GM12892 (cell line): ENCODE measurements at regions not wholly inside any gene's neighbourhood (a gene's known extent, or its start where the extent isn't known, plus 50 kb on each side); places are given as distances from the start of the nearest gene placed in this dataset.
"Not testable (repeated sequence)": the region's sequence is repeated elsewhere in the genome, so short reads cannot be mapped to it uniquely, and the experiment has no call there.

Experiments
- DNase-seq: peaks from one replicate; pipeline ENCODE4 v3.0.0; 2011; ENCODE audit not compliant: insufficient read length
- FAIRE-seq: peaks from 2 replicates; lab custom pipeline; 2011; peaks lifted over from hg19 to GRCh38; lab: Jason Lieb, UNC
- POLR2A ChIP-seq: IDR thresholded peaks from 2 replicates; pipeline ENCODE4 v1.6.1; 2011; ENCODE audit warnings: low read depth, low read length, control low read depth
- POLR2AphosphoS5 ChIP-seq: IDR thresholded peaks from 2 replicates; pipeline ENCODE4 v1.6.1; 2011; ENCODE audit warnings: low read depth, low read length, control low read depth
- TAF1 ChIP-seq: IDR thresholded peaks from 2 replicates; pipeline ENCODE4 v1.6.1; 2011; ENCODE audit warnings: low read depth, mild to moderate bottlenecking, control low read depth, low read length, borderline replicate concordance

- DNase-seq (no peak), FAIRE-seq (no peak)
- TF ChIP-seq POLR2A (no peak), TAF1 (no peak), POLR2AphosphoS5 (no peak)
Observed at GRCh38 chr18:10245031-10245845, 209.2 kb upstream of the APCDD1 start.

GRCh38 chr18:10245846-10246175 is 208.6 kb upstream of the APCDD1 start:
- FAIRE-seq = no peak
- TF ChIP-seq POLR2A (no peak), POLR2AphosphoS5 (no peak), TAF1 (no peak)
- DNase-seq = no peak

- TF ChIP-seq POLR2A (no peak), TAF1 (no peak), POLR2AphosphoS5 (no peak)
- DNase-seq (no peak), FAIRE-seq (no peak)
Observed at GRCh38 chr18:10247021-10247741, 207.3 kb upstream of the APCDD1 start.

GRCh38 chr18:10247742-10248082 is 206.7 kb upstream of the APCDD1 start:
- TF ChIP-seq POLR2AphosphoS5 = no peak
- TF ChIP-seq POLR2A = no peak
- TF ChIP-seq TAF1 = no peak
- DNase-seq (no peak), FAIRE-seq (no peak)

- DNase-seq = no peak
- TF ChIP-seq TAF1 (no peak), POLR2AphosphoS5 (no peak), POLR2A (no peak)
- no peak for FAIRE-seq
Observed at GRCh38 chr18:10248738-10249137, 205.7 kb upstream of the APCDD1 start.

GRCh38 chr18:10249270-10249669 is 205.2 kb upstream of the APCDD1 start:
- FAIRE-seq = no peak
- TF ChIP-seq POLR2A (no peak), TAF1 (no peak), POLR2AphosphoS5 (no peak)
- DNase-seq = no peak

- TF ChIP-seq POLR2AphosphoS5 = no peak
- TF ChIP-seq TAF1 = no peak
- no peak for TF ChIP-seq POLR2A
- FAIRE-seq (no peak), DNase-seq (no peak)
Observed at GRCh38 chr18:10249801-10250200, 204.6 kb upstream of the APCDD1 start.

GRCh38 chr18:10252494-10252893 is 201.9 kb upstream of the APCDD1 start:
- DNase-seq = no peak
- no peak for FAIRE-seq

GRCh38 chr18:10252952-10253705 is 201.3 kb upstream of the APCDD1 start:
- TF ChIP-seq POLR2A (no peak), POLR2AphosphoS5 (no peak), TAF1 (no peak)
- no peak for DNase-seq
- FAIRE-seq = no peak

More at GRCh38 chr18:10252494-10252893, 201.9 kb upstream of the APCDD1 start:
- TF ChIP-seq POLR2AphosphoS5 = no peak
- no peak for TF ChIP-seq TAF1
- TF ChIP-seq POLR2A = no peak

- DNase-seq, FAIRE-seq: not testable (repeated sequence)
Observed at GRCh38 chr18:10256276-10256675, 198.2 kb upstream of the APCDD1 start.

GRCh38 chr18:10258836-10259474 is 195.5 kb upstream of the APCDD1 start:
- DNase-seq = no peak
- TF ChIP-seq TAF1 (no peak), POLR2AphosphoS5 (no peak), POLR2A (no peak)
- no peak for FAIRE-seq

- DNase-seq = no peak
- TF ChIP-seq POLR2AphosphoS5 (no peak), POLR2A (no peak), TAF1 (no peak)
- no peak for FAIRE-seq
Observed at GRCh38 chr18:10259901-10260300, 194.5 kb upstream of the APCDD1 start.
